ENCODE measurements at regions not wholly inside any gene's neighbourhood (a gene's known extent, or its start where the extent isn't known, plus 50 kb on each side); places are given as distances from the start of the nearest gene placed in this dataset.

- DNase-seq = no peak
- intact Hi-C loops (cut with DNase I; ENCODE audit: low total_unique reads) = no loop called here
- no peak overlapping the region for H3K27ac ChIP-seq
- TF ChIP-seq POLR2A (IDR thresholded peaks at IDR 0.05) = no peak
- TF ChIP-seq CTCF (IDR thresholded peaks at IDR 0.05) = no peak
- H3K36me3 ChIP-seq = no peaks in the 10 kb centered on the region
- no peaks in the 10 kb centered on the region for H3K4me1 ChIP-seq
- no peak overlapping the region for H3K4me3 ChIP-seq
- no peaks in the 10 kb centered on the region for H3K27me3 ChIP-seq
- H3K9me3 ChIP-seq = no peaks in the 10 kb centered on the region
Observed at GRCh38 chr6:168880271-168880670, 373.4 kb downstream of the THBS2 start.

GRCh38 chr6:168877821-168878282, 375.8 kb downstream of the THBS2 start:
- no peaks in the 10 kb centered on the region for H3K4me1 ChIP-seq
- TF ChIP-seq POLR2A (IDR thresholded peaks at IDR 0.05) (no peak), CTCF (IDR thresholded peaks at IDR 0.05) (no peak)
- intact Hi-C loops (cut with DNase I; ENCODE audit: low total_unique reads) = no loop called here
- H3K4me3 ChIP-seq = no peak overlapping the region
- H3K9me3 ChIP-seq = no peaks in the 10 kb centered on the region
- no peak overlapping the region for H3K27ac ChIP-seq
- no peaks in the 10 kb centered on the region for H3K36me3 ChIP-seq
- no peaks in the 10 kb centered on the region for H3K27me3 ChIP-seq
- no peak for DNase-seq

- intact Hi-C loops (cut with DNase I; ENCODE audit: low total_unique reads) = no loop called here
- DNase-seq = no peak
Observed at GRCh38 chr6:168876956-168877355, 376.7 kb downstream of the THBS2 start.

GRCh38 chr6:168875811-168876576, 377.7 kb downstream of the THBS2 start:
- Histone ChIP-seq H3K36me3 (no peaks in the 10 kb centered on the region), H3K27me3 (no peaks in the 10 kb centered on the region), H3K27ac (no peak overlapping the region), H3K4me3 (no peak overlapping the region), H3K4me1 (no peaks in the 10 kb centered on the region), H3K9me3 (no peaks in the 10 kb centered on the region)
- intact Hi-C loops (cut with DNase I; ENCODE audit: low total_unique reads) = no loop called here
- TF ChIP-seq CTCF (IDR thresholded peaks at IDR 0.05) = no peak
- no peak for TF ChIP-seq POLR2A (IDR thresholded peaks at IDR 0.05)
- no peak for DNase-seq

More at GRCh38 chr6:168876956-168877355, 376.7 kb downstream of the THBS2 start:
- Histone ChIP-seq H3K27ac (no peak overlapping the region), H3K4me3 (no peak overlapping the region), H3K36me3 (no peaks in the 10 kb centered on the region), H3K9me3 (no peaks in the 10 kb centered on the region), H3K27me3 (no peaks in the 10 kb centered on the region), H3K4me1 (no peaks in the 10 kb centered on the region)
- TF ChIP-seq CTCF (IDR thresholded peaks at IDR 0.05) (no peak), POLR2A (IDR thresholded peaks at IDR 0.05) (no peak)

GRCh38 chr6:168874637-168875036, 379.0 kb downstream of the THBS2 start:
- H3K27ac ChIP-seq = no peak overlapping the region
- intact Hi-C loops (cut with DNase I; ENCODE audit: low total_unique reads) = no loop called here

More at GRCh38 chr6:168874637-168875036, 379.0 kb downstream of the THBS2 start:
- H3K9me3 ChIP-seq = no peaks in the 10 kb centered on the region
- TF ChIP-seq CTCF (IDR thresholded peaks at IDR 0.05) (no peak), POLR2A (IDR thresholded peaks at IDR 0.05) (no peak)
- no peaks in the 10 kb centered on the region for H3K27me3 ChIP-seq
- no peaks in the 10 kb centered on the region for H3K4me1 ChIP-seq
- DNase-seq = no peak
- no peaks in the 10 kb centered on the region for H3K36me3 ChIP-seq
- no peak overlapping the region for H3K4me3 ChIP-seq
